Astrocyte of the cerebellum (primary cell): ENCODE measurements at regions not wholly inside any gene's neighbourhood (a gene's known extent, or its start where the extent isn't known, plus 50 kb on each side); places are given as distances from the start of the nearest gene placed in this dataset.

Experiments used
- DNase-seq: peaks from one replicate; pipeline ENCODE4 v3.0.0-alpha.2; 2011; ENCODE audit warnings: low read depth
- H3K4me3 ChIP-seq: 2 replicates; pipeline ENCODE4 v1.5.1; 2011; ENCODE audit warnings: mild to moderate bottlenecking, low read depth, low read length, moderate library complexity
- in situ Hi-C: cut with HindIII; loops from 2 replicates; pipeline ENCODE4 v1.10.0; 2017; ENCODE audit warnings: low sequenced_read_pairs
- TF ChIP-seq, protein P1 (sequence below): IDR thresholded peaks from 2 replicates; pipeline ENCODE4 v1.5.1; 2012; ENCODE audit warnings: low read length, low read depth, moderate library complexity, mild to moderate bottlenecking; ENCODE audit errors: missing control alignments

DNA sequence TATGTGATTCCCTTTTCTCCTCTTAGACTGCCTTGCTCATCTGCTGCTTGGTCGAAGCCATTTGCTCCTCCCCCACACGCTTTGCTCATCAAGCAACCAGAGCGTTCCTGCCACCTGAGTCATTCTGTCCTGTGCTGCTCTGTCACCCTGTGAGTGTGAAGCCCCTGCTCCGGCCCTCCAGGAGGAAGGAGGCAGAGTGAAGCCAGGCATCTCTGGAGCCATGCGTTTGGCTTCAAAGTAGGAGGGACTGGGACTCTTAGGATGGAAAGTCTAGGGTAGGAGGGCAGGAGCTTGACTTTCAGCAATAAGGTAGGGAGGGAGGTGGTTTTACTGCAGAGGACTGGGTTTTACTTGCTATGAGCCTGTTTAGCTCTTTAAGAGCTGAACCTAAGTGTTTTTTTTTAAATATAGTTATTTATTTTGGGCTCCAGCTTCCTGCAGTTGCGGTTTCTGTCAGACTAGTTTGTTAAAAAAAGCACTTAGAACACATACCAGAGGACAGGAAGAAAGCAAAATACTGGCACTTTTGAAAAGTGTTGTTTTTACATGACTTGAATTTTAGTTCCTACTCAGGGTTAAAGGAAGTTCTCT, 63.6 kb downstream of the SPINK2 start:
- peak; percentile 57 for DNase-seq
- TF ChIP-seq, protein P1, sequence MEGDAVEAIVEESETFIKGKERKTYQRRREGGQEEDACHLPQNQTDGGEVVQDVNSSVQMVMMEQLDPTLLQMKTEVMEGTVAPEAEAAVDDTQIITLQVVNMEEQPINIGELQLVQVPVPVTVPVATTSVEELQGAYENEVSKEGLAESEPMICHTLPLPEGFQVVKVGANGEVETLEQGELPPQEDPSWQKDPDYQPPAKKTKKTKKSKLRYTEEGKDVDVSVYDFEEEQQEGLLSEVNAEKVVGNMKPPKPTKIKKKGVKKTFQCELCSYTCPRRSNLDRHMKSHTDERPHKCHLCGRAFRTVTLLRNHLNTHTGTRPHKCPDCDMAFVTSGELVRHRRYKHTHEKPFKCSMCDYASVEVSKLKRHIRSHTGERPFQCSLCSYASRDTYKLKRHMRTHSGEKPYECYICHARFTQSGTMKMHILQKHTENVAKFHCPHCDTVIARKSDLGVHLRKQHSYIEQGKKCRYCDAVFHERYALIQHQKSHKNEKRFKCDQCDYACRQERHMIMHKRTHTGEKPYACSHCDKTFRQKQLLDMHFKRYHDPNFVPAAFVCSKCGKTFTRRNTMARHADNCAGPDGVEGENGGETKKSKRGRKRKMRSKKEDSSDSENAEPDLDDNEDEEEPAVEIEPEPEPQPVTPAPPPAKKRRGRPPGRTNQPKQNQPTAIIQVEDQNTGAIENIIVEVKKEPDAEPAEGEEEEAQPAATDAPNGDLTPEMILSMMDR, result no peak
- H3K4me3 ChIP-seq, result no peak overlapping the region
- in situ Hi-C loops, result no loop called here

DNA sequence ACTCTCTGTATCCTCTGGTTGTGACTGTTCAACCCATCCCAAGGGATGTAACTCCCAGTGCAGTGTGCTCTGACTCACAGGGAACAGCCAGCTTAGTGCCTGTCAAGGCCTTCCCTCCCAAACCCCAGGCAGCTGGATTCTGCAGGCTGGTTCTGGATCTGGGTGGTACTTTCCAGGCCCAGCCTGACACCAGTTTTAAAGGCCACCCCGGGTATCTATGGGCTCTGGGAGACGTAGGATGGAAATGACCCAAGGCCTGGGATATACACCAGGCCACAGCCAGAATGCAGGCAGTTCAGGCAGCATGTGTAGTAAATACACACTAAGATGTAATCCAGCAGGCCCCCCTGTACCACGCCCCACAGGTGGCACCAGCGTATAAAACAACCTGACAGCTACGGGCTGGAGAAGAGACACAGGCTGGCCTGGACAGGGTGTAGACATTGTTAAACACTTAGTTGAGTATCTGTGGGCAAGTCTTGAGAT, 64.2 kb downstream of the SPINK2 start:
- in situ Hi-C loops, result no loop called here
- no peak overlapping the region for H3K4me3 ChIP-seq
- TF ChIP-seq, protein P1, result no peak
- DNase-seq, result no peak

DNA sequence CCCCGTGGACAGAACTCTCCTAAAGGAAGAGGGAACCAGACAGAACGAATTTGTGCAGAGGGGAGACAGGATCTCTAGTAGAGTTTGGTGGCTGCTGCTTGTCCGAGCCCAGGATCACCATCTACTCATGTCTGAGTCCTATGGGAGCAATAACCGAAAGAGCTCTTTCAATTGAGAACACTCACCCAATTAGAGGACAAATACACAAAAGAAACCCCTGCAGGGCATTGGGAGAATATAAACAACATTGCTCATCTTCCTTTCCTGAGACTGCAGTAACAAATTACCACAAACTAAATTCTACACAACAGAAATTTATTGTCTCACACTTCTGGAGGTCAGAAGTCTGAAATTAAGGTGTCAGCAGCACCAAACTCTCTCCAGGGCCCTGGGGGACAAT, 65.6 kb downstream of the SPINK2 start:
- in situ Hi-C loops, result no loop called here
- DNase-seq, result no peak
- TF ChIP-seq, protein P1, result no peak
- no peak overlapping the region for H3K4me3 ChIP-seq

DNA sequence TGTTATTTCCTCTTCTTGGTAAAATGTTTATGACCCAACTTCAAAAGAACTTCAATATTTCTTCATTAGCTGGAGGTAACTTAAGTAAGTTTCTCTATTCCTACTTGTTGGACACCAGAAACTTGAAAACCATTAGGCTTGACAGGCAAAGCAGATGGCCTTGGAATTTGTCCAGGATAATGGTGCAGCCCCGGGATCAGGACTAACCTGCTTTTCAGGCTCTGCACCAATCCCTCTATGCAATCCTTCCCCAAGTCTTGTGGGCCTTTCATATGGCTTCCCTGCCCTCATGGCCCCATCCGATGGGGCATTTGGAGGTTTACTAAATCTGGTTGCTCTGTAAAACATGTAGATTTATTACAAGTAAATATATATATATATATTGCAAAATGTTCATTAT, 68.5 kb downstream of the SPINK2 start:
- in situ Hi-C loops, result no loop called here
- H3K4me3 ChIP-seq, result no peak overlapping the region
- TF ChIP-seq, protein P1, result no peak
- no peak for DNase-seq

DNA sequence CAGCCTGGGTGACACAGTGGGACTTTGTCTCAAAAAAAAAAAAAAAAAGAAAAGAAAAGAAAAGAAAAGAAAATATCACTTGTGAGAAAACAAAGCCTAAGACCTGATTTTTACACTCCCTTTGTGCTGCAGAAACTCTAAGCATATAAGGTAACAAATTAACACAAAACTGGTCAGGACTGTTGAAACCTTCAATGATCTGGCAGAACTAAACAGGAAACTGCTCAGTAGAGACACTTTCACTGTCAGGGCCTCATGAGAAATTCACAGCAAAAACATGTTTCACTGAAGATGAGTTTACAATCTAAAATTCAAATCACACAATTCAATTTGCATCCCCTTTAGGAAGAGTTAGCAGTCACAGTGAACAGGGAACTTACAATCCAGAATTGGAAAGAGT, 69.1 kb upstream of the HOPX start:
- in situ Hi-C loops, result no loop called here
- no peak for DNase-seq
- TF ChIP-seq, protein P1, result no peak
- no peak overlapping the region for H3K4me3 ChIP-seq

DNA sequence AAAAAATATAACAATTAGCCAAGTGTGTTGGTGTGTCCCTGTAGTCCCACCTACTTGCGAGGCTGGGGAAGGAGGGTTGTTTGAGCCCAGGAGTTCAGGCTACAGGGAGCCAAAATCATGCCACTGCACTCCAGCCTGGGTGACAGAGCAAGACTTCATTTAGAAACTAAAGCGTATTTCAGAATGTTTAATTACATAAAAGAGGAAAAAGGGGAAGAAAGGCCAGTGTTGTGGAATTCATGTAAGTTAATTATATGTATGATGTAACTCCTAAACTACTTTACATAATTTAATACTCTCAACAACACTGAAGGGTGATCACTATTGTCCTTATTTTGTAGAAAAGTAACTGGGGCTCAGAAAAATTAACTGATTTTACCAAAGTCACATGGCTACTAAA, 67.2 kb upstream of the HOPX start:
- DNase-seq, result no peak
- no peak overlapping the region for H3K4me3 ChIP-seq
- TF ChIP-seq, protein P1, result no peak
- in situ Hi-C loops, result no loop called here
